ENCODE measurements at regions not wholly inside any gene's neighbourhood (a gene's known extent, or its start where the extent isn't known, plus 50 kb on each side); places are given as distances from the start of the nearest gene placed in this dataset.

DNA sequence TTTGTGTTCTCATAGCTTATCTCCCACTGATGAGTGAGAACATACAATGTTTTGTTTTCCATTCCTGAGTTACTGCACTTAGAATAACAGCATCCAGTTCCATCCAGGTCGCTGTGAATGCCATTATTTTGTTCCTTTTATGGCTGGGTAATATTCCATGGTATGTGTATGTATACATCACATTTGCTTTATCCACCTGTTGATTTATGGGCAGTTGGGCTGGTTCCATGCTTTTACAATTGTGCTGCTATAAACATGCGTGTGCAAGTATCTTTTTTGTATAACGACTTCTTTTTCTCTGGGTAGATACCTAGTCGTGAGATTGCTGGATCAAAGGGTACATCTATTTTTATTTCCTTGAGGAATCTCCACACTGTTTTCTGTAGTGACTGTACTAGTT lies 74.8 kb downstream of the ZNF280B start:
- 69% methylated on average over 4 of the region's 4 CpGs; no CpG with 5 or more reads in 1 of the 2 experiments for whole genome bisulfite sequencing, 2 experiments (ENCODE audit: extremely low coverage in 1 of 2, insufficient coverage in 1 of 2, insufficient read length in 1 of 2, insufficient replicate concordance in 2 of 2, low coverage in 1 of 2, low lambda C conversion rate in 2 of 2, missing lambda C conversion rate in 1 of 2)
- Histone ChIP-seq H3K56ac (replicated peaks; ENCODE audit: insufficient read length, low read depth, low read length) (no peak overlapping the region), H4K20me1 (replicated peaks in 1 of 2; ENCODE audit: control insufficient read depth in 1 of 2, insufficient read depth in 2 of 2, low read length in 2 of 2) (peaks cover 0 to 1% of the 10 kb centered on the region in 2 experiments), H3K9me3 (ENCODE audit: insufficient read depth in 2 of 2, low read depth in 1 of 2, low read length in 1 of 2) (no peaks in the 10 kb centered on the region), H2BK5ac (ENCODE audit: low read depth, low read length) (no peak overlapping the region), H3K23me2 (ENCODE audit: low read depth, low read length) (no peaks in the 10 kb centered on the region), H3K79me1 (ENCODE audit: low read depth, low read length) (no peaks in the 10 kb centered on the region), H3K79me2 (ENCODE audit: control insufficient read depth in 1 of 2, insufficient read depth in 2 of 2, low read length in 2 of 2) (no peaks in the 10 kb centered on the region), H2BK12ac (ENCODE audit: low read depth, low read length) (no peak overlapping the region), H4K91ac (replicated peaks; ENCODE audit: insufficient read length, low read length) (no peak overlapping the region), H3K9ac (replicated peaks in 1 of 4; ENCODE audit: extremely low read depth in 1 of 4, low read depth in 3 of 4, low read length in 3 of 4) (no peak overlapping the region), H2AFZ (ENCODE audit: low read length) (no peak overlapping the region), H3K4me1 (replicated peaks in 1 of 4; ENCODE audit: control insufficient read depth in 3 of 4, insufficient read depth in 4 of 4, low read length in 3 of 4) (no peaks in the 10 kb centered on the region), H3K18ac (ENCODE audit: extremely low read depth, low read length) (no peak overlapping the region), H2AK5ac (ENCODE audit: low read depth, low read length) (no peak overlapping the region), H3K4me2 (ENCODE audit: insufficient read depth in 1 of 2, low read depth in 2 of 2, low read length in 2 of 2) (no peak overlapping the region), H3K27ac (ENCODE audit: low read depth, low read length) (no peak overlapping the region), H3K23ac (ENCODE audit: insufficient read length) (no peak overlapping the region), H3K4ac (replicated peaks; ENCODE audit: insufficient read length, low read depth, low read length) (no peak overlapping the region), H4K8ac (ENCODE audit: extremely low read depth, insufficient read depth, low read length) (no peak overlapping the region), H3K4me3 (ENCODE audit: extremely low read depth in 1 of 4, insufficient read depth in 2 of 4, low read depth in 3 of 4, low read length in 4 of 4) (no peak overlapping the region), H3K27me3 (replicated peaks in 1 of 4; ENCODE audit: control insufficient read depth in 3 of 4, extremely low read depth in 1 of 4, insufficient read depth in 3 of 4, low read length in 3 of 4) (peaks cover 46 to 93% (median 78%) of the 10 kb centered on the region in 4 experiments), H3K14ac (ENCODE audit: insufficient read length) (no peak overlapping the region), H2BK120ac (replicated peaks; ENCODE audit: low read depth, low read length) (no peak overlapping the region), H4K5ac (ENCODE audit: insufficient read length, low read depth, low read length) (no peak overlapping the region), H2BK20ac (ENCODE audit: low read length) (no peak overlapping the region), H2BK15ac (ENCODE audit: low read length) (no peak overlapping the region), H3K36me3 (ENCODE audit: control insufficient read depth in 2 of 4, insufficient read depth in 4 of 4, low read length in 3 of 4) (no peaks in the 10 kb centered on the region)
- ChIA-PET CTCF (ENCODE audit: partially characterized antibody) (interaction anchor here (0.6 to 7.2 kb wide), 3 partner anchors 17 to 523 kb away, joined by 3 to 64 read pairs (median 4); no protein-coding TSS in a partner anchor), POLR2A (ENCODE audit: partially characterized antibody) (no interaction called here)
- FAIRE-seq, result no peak
- no peak for DNase-seq (ENCODE audit: low read depth in 1 of 2, low spot score in 2 of 2)
- TF ChIP-seq, protein P1, sequence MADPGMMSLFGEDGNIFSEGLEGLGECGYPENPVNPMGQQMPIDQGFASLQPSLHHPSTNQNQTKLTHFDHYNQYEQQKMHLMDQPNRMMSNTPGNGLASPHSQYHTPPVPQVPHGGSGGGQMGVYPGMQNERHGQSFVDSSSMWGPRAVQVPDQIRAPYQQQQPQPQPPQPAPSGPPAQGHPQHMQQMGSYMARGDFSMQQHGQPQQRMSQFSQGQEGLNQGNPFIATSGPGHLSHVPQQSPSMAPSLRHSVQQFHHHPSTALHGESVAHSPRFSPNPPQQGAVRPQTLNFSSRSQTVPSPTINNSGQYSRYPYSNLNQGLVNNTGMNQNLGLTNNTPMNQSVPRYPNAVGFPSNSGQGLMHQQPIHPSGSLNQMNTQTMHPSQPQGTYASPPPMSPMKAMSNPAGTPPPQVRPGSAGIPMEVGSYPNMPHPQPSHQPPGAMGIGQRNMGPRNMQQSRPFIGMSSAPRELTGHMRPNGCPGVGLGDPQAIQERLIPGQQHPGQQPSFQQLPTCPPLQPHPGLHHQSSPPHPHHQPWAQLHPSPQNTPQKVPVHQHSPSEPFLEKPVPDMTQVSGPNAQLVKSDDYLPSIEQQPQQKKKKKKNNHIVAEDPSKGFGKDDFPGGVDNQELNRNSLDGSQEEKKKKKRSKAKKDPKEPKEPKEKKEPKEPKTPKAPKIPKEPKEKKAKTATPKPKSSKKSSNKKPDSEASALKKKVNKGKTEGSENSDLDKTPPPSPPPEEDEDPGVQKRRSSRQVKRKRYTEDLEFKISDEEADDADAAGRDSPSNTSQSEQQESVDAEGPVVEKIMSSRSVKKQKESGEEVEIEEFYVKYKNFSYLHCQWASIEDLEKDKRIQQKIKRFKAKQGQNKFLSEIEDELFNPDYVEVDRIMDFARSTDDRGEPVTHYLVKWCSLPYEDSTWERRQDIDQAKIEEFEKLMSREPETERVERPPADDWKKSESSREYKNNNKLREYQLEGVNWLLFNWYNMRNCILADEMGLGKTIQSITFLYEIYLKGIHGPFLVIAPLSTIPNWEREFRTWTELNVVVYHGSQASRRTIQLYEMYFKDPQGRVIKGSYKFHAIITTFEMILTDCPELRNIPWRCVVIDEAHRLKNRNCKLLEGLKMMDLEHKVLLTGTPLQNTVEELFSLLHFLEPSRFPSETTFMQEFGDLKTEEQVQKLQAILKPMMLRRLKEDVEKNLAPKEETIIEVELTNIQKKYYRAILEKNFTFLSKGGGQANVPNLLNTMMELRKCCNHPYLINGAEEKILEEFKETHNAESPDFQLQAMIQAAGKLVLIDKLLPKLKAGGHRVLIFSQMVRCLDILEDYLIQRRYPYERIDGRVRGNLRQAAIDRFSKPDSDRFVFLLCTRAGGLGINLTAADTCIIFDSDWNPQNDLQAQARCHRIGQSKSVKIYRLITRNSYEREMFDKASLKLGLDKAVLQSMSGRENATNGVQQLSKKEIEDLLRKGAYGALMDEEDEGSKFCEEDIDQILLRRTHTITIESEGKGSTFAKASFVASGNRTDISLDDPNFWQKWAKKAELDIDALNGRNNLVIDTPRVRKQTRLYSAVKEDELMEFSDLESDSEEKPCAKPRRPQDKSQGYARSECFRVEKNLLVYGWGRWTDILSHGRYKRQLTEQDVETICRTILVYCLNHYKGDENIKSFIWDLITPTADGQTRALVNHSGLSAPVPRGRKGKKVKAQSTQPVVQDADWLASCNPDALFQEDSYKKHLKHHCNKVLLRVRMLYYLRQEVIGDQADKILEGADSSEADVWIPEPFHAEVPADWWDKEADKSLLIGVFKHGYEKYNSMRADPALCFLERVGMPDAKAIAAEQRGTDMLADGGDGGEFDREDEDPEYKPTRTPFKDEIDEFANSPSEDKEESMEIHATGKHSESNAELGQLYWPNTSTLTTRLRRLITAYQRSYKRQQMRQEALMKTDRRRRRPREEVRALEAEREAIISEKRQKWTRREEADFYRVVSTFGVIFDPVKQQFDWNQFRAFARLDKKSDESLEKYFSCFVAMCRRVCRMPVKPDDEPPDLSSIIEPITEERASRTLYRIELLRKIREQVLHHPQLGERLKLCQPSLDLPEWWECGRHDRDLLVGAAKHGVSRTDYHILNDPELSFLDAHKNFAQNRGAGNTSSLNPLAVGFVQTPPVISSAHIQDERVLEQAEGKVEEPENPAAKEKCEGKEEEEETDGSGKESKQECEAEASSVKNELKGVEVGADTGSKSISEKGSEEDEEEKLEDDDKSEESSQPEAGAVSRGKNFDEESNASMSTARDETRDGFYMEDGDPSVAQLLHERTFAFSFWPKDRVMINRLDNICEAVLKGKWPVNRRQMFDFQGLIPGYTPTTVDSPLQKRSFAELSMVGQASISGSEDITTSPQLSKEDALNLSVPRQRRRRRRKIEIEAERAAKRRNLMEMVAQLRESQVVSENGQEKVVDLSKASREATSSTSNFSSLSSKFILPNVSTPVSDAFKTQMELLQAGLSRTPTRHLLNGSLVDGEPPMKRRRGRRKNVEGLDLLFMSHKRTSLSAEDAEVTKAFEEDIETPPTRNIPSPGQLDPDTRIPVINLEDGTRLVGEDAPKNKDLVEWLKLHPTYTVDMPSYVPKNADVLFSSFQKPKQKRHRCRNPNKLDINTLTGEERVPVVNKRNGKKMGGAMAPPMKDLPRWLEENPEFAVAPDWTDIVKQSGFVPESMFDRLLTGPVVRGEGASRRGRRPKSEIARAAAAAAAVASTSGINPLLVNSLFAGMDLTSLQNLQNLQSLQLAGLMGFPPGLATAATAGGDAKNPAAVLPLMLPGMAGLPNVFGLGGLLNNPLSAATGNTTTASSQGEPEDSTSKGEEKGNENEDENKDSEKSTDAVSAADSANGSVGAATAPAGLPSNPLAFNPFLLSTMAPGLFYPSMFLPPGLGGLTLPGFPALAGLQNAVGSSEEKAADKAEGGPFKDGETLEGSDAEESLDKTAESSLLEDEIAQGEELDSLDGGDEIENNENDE (IDR thresholded peaks at IDR 0.05; ENCODE audit: insufficient replicate concordance, low read length), result no peak

Data from H1 (cell line).